ENCODE measurements at regions not wholly inside any gene's neighbourhood (a gene's known extent, or its start where the extent isn't known, plus 50 kb on each side); places are given as distances from the start of the nearest gene placed in this dataset.

GRCh38 chr1:199007423-199007822, 368.6 kb downstream of the PTPRC start:
- no peak for TF ChIP-seq POLR2AphosphoS5 (IDR thresholded peaks at IDR 0.05; ENCODE audit: low read depth, low read length)
- TF ChIP-seq, protein P1, sequence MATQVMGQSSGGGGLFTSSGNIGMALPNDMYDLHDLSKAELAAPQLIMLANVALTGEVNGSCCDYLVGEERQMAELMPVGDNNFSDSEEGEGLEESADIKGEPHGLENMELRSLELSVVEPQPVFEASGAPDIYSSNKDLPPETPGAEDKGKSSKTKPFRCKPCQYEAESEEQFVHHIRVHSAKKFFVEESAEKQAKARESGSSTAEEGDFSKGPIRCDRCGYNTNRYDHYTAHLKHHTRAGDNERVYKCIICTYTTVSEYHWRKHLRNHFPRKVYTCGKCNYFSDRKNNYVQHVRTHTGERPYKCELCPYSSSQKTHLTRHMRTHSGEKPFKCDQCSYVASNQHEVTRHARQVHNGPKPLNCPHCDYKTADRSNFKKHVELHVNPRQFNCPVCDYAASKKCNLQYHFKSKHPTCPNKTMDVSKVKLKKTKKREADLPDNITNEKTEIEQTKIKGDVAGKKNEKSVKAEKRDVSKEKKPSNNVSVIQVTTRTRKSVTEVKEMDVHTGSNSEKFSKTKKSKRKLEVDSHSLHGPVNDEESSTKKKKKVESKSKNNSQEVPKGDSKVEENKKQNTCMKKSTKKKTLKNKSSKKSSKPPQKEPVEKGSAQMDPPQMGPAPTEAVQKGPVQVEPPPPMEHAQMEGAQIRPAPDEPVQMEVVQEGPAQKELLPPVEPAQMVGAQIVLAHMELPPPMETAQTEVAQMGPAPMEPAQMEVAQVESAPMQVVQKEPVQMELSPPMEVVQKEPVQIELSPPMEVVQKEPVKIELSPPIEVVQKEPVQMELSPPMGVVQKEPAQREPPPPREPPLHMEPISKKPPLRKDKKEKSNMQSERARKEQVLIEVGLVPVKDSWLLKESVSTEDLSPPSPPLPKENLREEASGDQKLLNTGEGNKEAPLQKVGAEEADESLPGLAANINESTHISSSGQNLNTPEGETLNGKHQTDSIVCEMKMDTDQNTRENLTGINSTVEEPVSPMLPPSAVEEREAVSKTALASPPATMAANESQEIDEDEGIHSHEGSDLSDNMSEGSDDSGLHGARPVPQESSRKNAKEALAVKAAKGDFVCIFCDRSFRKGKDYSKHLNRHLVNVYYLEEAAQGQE (IDR thresholded peaks at IDR 0.05; ENCODE audit: insufficient read depth in 1 of 2, low read depth in 2 of 2, low read length in 2 of 2): no peak
- no peak for TF ChIP-seq SIN3A (IDR thresholded peaks at IDR 0.05; ENCODE audit: borderline replicate concordance, insufficient read depth, low read length)
- TF ChIP-seq FOXP2 (optimal IDR thresholded peaks at IDR 0.05; ENCODE audit: borderline replicate concordance, extremely low read depth, extremely low read length, insufficient read depth): no peak
- no peak for TF ChIP-seq TAF1 (IDR thresholded peaks at IDR 0.05; ENCODE audit: borderline replicate concordance, insufficient read depth, low read length)

GRCh38 chr1:199009447-199009846, 370.6 kb downstream of the PTPRC start:
- TF ChIP-seq, protein P1 (IDR thresholded peaks at IDR 0.05; ENCODE audit: insufficient read depth in 1 of 2, low read depth in 2 of 2, low read length in 2 of 2): no peak
- TF ChIP-seq TAF1 (IDR thresholded peaks at IDR 0.05; ENCODE audit: borderline replicate concordance, insufficient read depth, low read length) (no peak), FOXP2 (optimal IDR thresholded peaks at IDR 0.05; ENCODE audit: borderline replicate concordance, extremely low read depth, extremely low read length, insufficient read depth) (no peak), POLR2AphosphoS5 (IDR thresholded peaks at IDR 0.05; ENCODE audit: low read depth, low read length) (no peak)

- TF ChIP-seq FOXP2 (optimal IDR thresholded peaks at IDR 0.05; ENCODE audit: borderline replicate concordance, extremely low read depth, extremely low read length, insufficient read depth) (no peak), SIN3A (IDR thresholded peaks at IDR 0.05; ENCODE audit: borderline replicate concordance, insufficient read depth, low read length) (no peak), TAF1 (IDR thresholded peaks at IDR 0.05; ENCODE audit: borderline replicate concordance, insufficient read depth, low read length) (no peak), POLR2AphosphoS5 (IDR thresholded peaks at IDR 0.05; ENCODE audit: low read depth, low read length) (no peak)
- TF ChIP-seq, protein P1 (IDR thresholded peaks at IDR 0.05; ENCODE audit: insufficient read depth in 1 of 2, low read depth in 2 of 2, low read length in 2 of 2): no peak
Observed at GRCh38 chr1:199010492-199010891, 371.7 kb downstream of the PTPRC start.

GRCh38 chr1:199010933-199011332, 372.1 kb downstream of the PTPRC start:
- TF ChIP-seq TAF1 (IDR thresholded peaks at IDR 0.05; ENCODE audit: borderline replicate concordance, insufficient read depth, low read length) (no peak), FOXP2 (optimal IDR thresholded peaks at IDR 0.05; ENCODE audit: borderline replicate concordance, extremely low read depth, extremely low read length, insufficient read depth) (no peak), POLR2AphosphoS5 (IDR thresholded peaks at IDR 0.05; ENCODE audit: low read depth, low read length) (no peak), SIN3A (IDR thresholded peaks at IDR 0.05; ENCODE audit: borderline replicate concordance, insufficient read depth, low read length) (no peak)
- TF ChIP-seq, protein P1 (IDR thresholded peaks at IDR 0.05; ENCODE audit: insufficient read depth in 1 of 2, low read depth in 2 of 2, low read length in 2 of 2): no peak

- TF ChIP-seq FOXP2 (optimal IDR thresholded peaks at IDR 0.05; ENCODE audit: borderline replicate concordance, extremely low read depth, extremely low read length, insufficient read depth) (no peak), SIN3A (IDR thresholded peaks at IDR 0.05; ENCODE audit: borderline replicate concordance, insufficient read depth, low read length) (no peak), POLR2AphosphoS5 (IDR thresholded peaks at IDR 0.05; ENCODE audit: low read depth, low read length) (no peak), TAF1 (IDR thresholded peaks at IDR 0.05; ENCODE audit: borderline replicate concordance, insufficient read depth, low read length) (no peak)
- TF ChIP-seq, protein P1 (IDR thresholded peaks at IDR 0.05; ENCODE audit: insufficient read depth in 1 of 2, low read depth in 2 of 2, low read length in 2 of 2): no peak
Observed at GRCh38 chr1:199015799-199016198, 377.0 kb downstream of the PTPRC start.

Data from PFSK-1 (cell line).